NCI-H526 treated with DMSO at 0.1 percent for 48 hours (cell line): ENCODE measurements at regions not wholly inside any gene's neighbourhood (a gene's known extent, or its start where the extent isn't known, plus 50 kb on each side); places are given as distances from the start of the nearest gene placed in this dataset.

Experiments
- DNase-seq: peaks from one replicate; lab custom pipeline; 2025; lab: John Stamatoyannopoulos, UW

GRCh38 chr6:168968228-168968627 lies 285.4 kb downstream of the THBS2 start:
- peak; percentile 34 for DNase-seq

- DNase-seq, result no peak
These were observed 286.2 kb downstream of the THBS2 start for GRCh38 chr6:168967281-168967925.

GRCh38 chr6:168964138-168964835 lies 289.4 kb downstream of the THBS2 start:
- DNase-seq, result no peak

- no peak for DNase-seq
These were observed 290.8 kb downstream of the THBS2 start for GRCh38 chr6:168962886-168963285.

- DNase-seq, result no peak
These were observed 292.4 kb downstream of the THBS2 start for GRCh38 chr6:168961264-168961656.

- no peak for DNase-seq
These were observed 292.9 kb downstream of the THBS2 start for GRCh38 chr6:168960551-168961263.

GRCh38 chr6:168959696-168960095 lies 293.9 kb downstream of the THBS2 start:
- DNase-seq, result no peak

GRCh38 chr6:168956884-168957730 lies 296.5 kb downstream of the THBS2 start:
- DNase-seq, result peak; percentile 70

- DNase-seq, result no peak
These were observed 297.4 kb downstream of the THBS2 start for GRCh38 chr6:168956141-168956838.

- DNase-seq, result no peak
These were observed 300.2 kb downstream of the THBS2 start for GRCh38 chr6:168953461-168953860.

GRCh38 chr6:168951217-168951616 lies 302.4 kb downstream of the THBS2 start:
- no peak for DNase-seq

- no peak for DNase-seq
These were observed 302.8 kb downstream of the THBS2 start for GRCh38 chr6:168950858-168951214.

- no peak for DNase-seq
These were observed 303.4 kb downstream of the THBS2 start for GRCh38 chr6:168949981-168950857.

GRCh38 chr6:168948990-168949531 lies 304.6 kb downstream of the THBS2 start:
- no peak for DNase-seq

- DNase-seq, result no peak
These were observed 305.6 kb downstream of the THBS2 start for GRCh38 chr6:168948002-168948401.

- no peak for DNase-seq
These were observed 310.3 kb downstream of the THBS2 start for GRCh38 chr6:168943231-168943905.

GRCh38 chr6:168942646-168943045 lies 311.0 kb downstream of the THBS2 start:
- DNase-seq, result no peak

- DNase-seq, result no peak
These were observed 312.6 kb downstream of the THBS2 start for GRCh38 chr6:168941036-168941435.

- no peak for DNase-seq
These were observed 313.9 kb downstream of the THBS2 start for GRCh38 chr6:168939796-168940195.

GRCh38 chr6:168939041-168939440 lies 314.6 kb downstream of the THBS2 start:
- DNase-seq, result no peak
